ENCODE measurements at regions not wholly inside any gene's neighbourhood (a gene's known extent, or its start where the extent isn't known, plus 50 kb on each side); places are given as distances from the start of the nearest gene placed in this dataset.

DNA sequence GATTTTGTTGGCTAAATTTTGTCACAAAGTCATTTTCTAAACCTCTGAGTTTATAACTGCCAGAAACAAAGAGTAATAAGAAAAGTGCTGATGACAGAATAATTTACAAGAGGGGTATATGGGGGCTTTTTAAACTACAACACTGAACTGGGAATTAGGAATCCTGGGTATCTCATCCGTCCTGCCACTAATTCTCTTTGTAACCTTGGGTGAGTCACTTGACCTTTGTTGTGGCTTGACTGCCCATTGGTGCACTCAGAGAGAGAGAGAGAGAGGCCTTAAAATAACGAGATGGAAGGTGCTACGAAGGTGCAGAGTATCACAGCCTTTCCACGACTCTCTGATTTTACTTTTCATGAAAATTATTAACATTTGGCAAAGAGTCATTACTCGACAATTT, 130.3 kb upstream of the CNTLN start:
- 76% methylated on average over 5 of the region's 5 CpGs for WGBS
- H3K4me1 ChIP-seq (ENCODE audit: control insufficient read depth in 4 of 4, insufficient read depth in 4 of 4, low read length in 3 of 4) = no peaks in the 10 kb centered on the region
- H3K27ac ChIP-seq (ENCODE audit: low read depth in 1 of 2, low read length in 2 of 2) = no peak overlapping the region
- H3K9me3 ChIP-seq (ENCODE audit: control insufficient read depth in 4 of 4, low read length in 3 of 4) = no peaks in the 10 kb centered on the region
- no peak overlapping the region for H3K9ac ChIP-seq (ENCODE audit: low read depth in 1 of 2, low read length in 2 of 2)
- no peak overlapping the region for H3K4me3 ChIP-seq (ENCODE audit: low read depth in 1 of 3, low read length in 3 of 3)
- no peak for DNase-seq (ENCODE audit: low spot score)
- TF ChIP-seq GABPA (IDR thresholded peaks at IDR 0.05 in 1 of 2, conservative IDR thresholded peaks at IDR 0.05 in 1 of 2) = no peak
- no peak for TF ChIP-seq MAX (IDR thresholded peaks at IDR 0.05)
- no peak for TF ChIP-seq ZBTB33 (IDR thresholded peaks at IDR 0.05)
- no peak for TF ChIP-seq SP1 (IDR thresholded peaks at IDR 0.05)
- TF ChIP-seq HNF4G (IDR thresholded peaks at IDR 0.05) = no peak
- no peak for TF ChIP-seq EGR1 (IDR thresholded peaks at IDR 0.05; ENCODE audit: low read depth in 2 of 2)
- H3K36me3 ChIP-seq (ENCODE audit: control insufficient read depth in 4 of 4, insufficient read depth in 3 of 4, low read depth in 1 of 4, low read length in 3 of 4) = no peaks in the 10 kb centered on the region
- H3K27me3 ChIP-seq (ENCODE audit: control insufficient read depth in 4 of 4, insufficient read depth in 4 of 4, low read length in 3 of 4) = peaks cover 0 to 3% (median 0%) of the 10 kb centered on the region in 4 donors

GRCh38 chr9:17003576-17004240, 131.1 kb upstream of the CNTLN start:
- Histone ChIP-seq H3K27me3 (ENCODE audit: control insufficient read depth in 4 of 4, insufficient read depth in 4 of 4, low read length in 3 of 4) (peaks cover 0 to 3% (median 0%) of the 10 kb centered on the region in 4 donors), H3K4me1 (ENCODE audit: control insufficient read depth in 4 of 4, insufficient read depth in 4 of 4, low read length in 3 of 4) (no peaks in the 10 kb centered on the region), H3K36me3 (ENCODE audit: control insufficient read depth in 4 of 4, insufficient read depth in 3 of 4, low read depth in 1 of 4, low read length in 3 of 4) (no peaks in the 10 kb centered on the region), H3K9ac (ENCODE audit: low read depth in 1 of 2, low read length in 2 of 2) (no peak overlapping the region), H3K27ac (ENCODE audit: low read depth in 1 of 2, low read length in 2 of 2) (no peak overlapping the region), H3K9me3 (ENCODE audit: control insufficient read depth in 4 of 4, low read length in 3 of 4) (peaks cover 0 to 2% (median 0%) of the 10 kb centered on the region in 4 donors), H3K4me3 (ENCODE audit: low read depth in 1 of 3, low read length in 3 of 3) (no peak overlapping the region)
- 93% methylated on average over 1 of the region's 1 CpG for WGBS
- no peak for DNase-seq (ENCODE audit: low spot score)
- no peak for TF ChIP-seq ZBTB33 (IDR thresholded peaks at IDR 0.05)
- TF ChIP-seq FOXA1 (IDR thresholded peaks at IDR 0.05) = no peak

DNA sequence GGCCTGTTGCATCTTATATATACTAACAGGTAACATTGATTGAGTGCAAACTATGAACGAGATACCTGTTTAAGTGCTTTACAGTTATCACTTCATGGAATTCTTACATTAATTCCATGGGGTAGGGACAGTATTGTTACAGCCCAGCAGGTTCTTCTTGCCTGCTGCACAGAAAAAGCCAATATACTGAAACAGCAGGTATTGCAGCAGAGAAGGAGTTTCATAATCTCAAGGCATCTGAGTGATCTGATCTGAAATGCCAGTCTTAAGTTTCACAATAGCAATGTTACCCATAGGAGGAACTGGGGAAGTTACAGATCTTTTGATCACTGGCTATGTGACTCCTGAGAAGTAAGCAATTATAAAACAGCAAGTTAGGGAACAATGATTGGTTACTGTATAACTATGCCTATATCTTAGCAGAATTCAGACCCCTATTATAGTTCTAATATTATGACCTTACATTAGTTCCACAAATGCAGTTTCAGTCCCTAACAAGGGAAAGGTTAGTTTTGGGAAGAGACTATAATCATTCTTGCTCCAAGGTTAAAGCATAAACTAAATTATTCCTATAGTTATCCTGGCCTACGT, 126.5 kb upstream of the BNC2 start:
- Histone ChIP-seq H3K4me3 (ENCODE audit: low read depth in 1 of 3, low read length in 3 of 3) (no peak overlapping the region), H3K9me3 (ENCODE audit: control insufficient read depth in 4 of 4, low read length in 3 of 4) (peaks cover 2 to 31% (median 14%) of the 10 kb centered on the region in 4 donors), H3K36me3 (ENCODE audit: control insufficient read depth in 4 of 4, insufficient read depth in 3 of 4, low read depth in 1 of 4, low read length in 3 of 4) (no peaks in the 10 kb centered on the region), H3K4me1 (ENCODE audit: control insufficient read depth in 4 of 4, insufficient read depth in 4 of 4, low read length in 3 of 4) (no peaks in the 10 kb centered on the region), H3K27me3 (ENCODE audit: control insufficient read depth in 4 of 4, insufficient read depth in 4 of 4, low read length in 3 of 4) (no peaks in the 10 kb centered on the region), H3K9ac (ENCODE audit: low read depth in 1 of 2, low read length in 2 of 2) (no peak overlapping the region), H3K27ac (ENCODE audit: low read depth in 1 of 2, low read length in 2 of 2) (no peak overlapping the region)
- no peak for DNase-seq (ENCODE audit: low spot score)
- 88% methylated on average over 2 of the region's 2 CpGs for WGBS
- TF ChIP-seq ATF3 (IDR thresholded peaks at IDR 0.05) (no peak), RXRA (IDR thresholded peaks at IDR 0.05) (no peak), FOXA2 (IDR thresholded peaks at IDR 0.05) (no peak), YY1 (IDR thresholded peaks at IDR 0.05) (no peak), NR2F2 (IDR thresholded peaks at IDR 0.05) (no peak), SP1 (IDR thresholded peaks at IDR 0.05) (no peak), HNF4A (conservative IDR thresholded peaks at IDR 0.05) (no peak), ZBTB33 (IDR thresholded peaks at IDR 0.05) (no peak), FOXA1 (IDR thresholded peaks at IDR 0.05) (no peak), GABPA (IDR thresholded peaks at IDR 0.05 in 1 of 2, conservative IDR thresholded peaks at IDR 0.05 in 1 of 2) (no peak), JUND (IDR thresholded peaks at IDR 0.05) (no peak), HNF4G (IDR thresholded peaks at IDR 0.05) (no peak), EGR1 (IDR thresholded peaks at IDR 0.05; ENCODE audit: low read depth in 2 of 2) (no peak)
- TF ChIP-seq, protein P1, sequence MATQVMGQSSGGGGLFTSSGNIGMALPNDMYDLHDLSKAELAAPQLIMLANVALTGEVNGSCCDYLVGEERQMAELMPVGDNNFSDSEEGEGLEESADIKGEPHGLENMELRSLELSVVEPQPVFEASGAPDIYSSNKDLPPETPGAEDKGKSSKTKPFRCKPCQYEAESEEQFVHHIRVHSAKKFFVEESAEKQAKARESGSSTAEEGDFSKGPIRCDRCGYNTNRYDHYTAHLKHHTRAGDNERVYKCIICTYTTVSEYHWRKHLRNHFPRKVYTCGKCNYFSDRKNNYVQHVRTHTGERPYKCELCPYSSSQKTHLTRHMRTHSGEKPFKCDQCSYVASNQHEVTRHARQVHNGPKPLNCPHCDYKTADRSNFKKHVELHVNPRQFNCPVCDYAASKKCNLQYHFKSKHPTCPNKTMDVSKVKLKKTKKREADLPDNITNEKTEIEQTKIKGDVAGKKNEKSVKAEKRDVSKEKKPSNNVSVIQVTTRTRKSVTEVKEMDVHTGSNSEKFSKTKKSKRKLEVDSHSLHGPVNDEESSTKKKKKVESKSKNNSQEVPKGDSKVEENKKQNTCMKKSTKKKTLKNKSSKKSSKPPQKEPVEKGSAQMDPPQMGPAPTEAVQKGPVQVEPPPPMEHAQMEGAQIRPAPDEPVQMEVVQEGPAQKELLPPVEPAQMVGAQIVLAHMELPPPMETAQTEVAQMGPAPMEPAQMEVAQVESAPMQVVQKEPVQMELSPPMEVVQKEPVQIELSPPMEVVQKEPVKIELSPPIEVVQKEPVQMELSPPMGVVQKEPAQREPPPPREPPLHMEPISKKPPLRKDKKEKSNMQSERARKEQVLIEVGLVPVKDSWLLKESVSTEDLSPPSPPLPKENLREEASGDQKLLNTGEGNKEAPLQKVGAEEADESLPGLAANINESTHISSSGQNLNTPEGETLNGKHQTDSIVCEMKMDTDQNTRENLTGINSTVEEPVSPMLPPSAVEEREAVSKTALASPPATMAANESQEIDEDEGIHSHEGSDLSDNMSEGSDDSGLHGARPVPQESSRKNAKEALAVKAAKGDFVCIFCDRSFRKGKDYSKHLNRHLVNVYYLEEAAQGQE (IDR thresholded peaks at IDR 0.05) = no peak
